PC-3 (cell line): ENCODE measurements at regions not wholly inside any gene's neighbourhood (a gene's known extent, or its start where the extent isn't known, plus 50 kb on each side); places are given as distances from the start of the nearest gene placed in this dataset.
A peak's percentile ranks its signal among the peaks of the same experiment; 100 is the strongest.

ENCODE experiments used
- ATAC-seq: fragments of 200-7000 bp; cut with Tn5 transposase; 2 replicates; pipeline ENCODE4 v1.9.1; 2020; ENCODE audit warnings: mild to moderate bottlenecking, moderate library complexity
- BruUV-seq: library from RNA; stranded (reverse); fragments of 400-500 nt; replicated peaks from 2 replicates; lab custom pipeline; 2021; lab: Mats Ljungman, UMichigan
- CTCF ChIA-PET: fragments of 300-600 bp; sonication (Branson Sonifier 250); formaldehyde crosslinking; loops from one replicate; lab custom pipeline; 2022; ENCODE audit warnings: antibody characterized with exemption; lab: Charles Lee
- POLR2A ChIA-PET: fragments of 300-600 bp; sonication (Branson Sonifier 250); formaldehyde crosslinking; loops from one replicate; lab custom pipeline; 2022; ENCODE audit warnings: antibody characterized with exemption; ENCODE audit not compliant: unreplicated experiment; lab: Charles Lee
- DNase-seq: peaks from one replicate; pipeline ENCODE4 v3.0.0-alpha.2; 2015
- H2AFZ ChIP-seq: fragments of 300-600 bp; sonication (generic); 2 replicates; pipeline ENCODE4 v1.6.0; 2016; ENCODE audit warnings: antibody characterized with exemption, low read length
- H3F3A ChIP-seq: fragments of 300-600 bp; sonication (generic); one replicate; pipeline ENCODE4 v1.6.0; 2017; ENCODE audit warnings: antibody characterized with exemption, low read length, control low read depth, mild to moderate bottlenecking; ENCODE audit not compliant: unreplicated experiment
- H3K27ac ChIP-seq: fragments of 300-600 bp; sonication (generic); 2 replicates; pipeline ENCODE4 v1.5.1; 2016; ENCODE audit warnings: mild to moderate bottlenecking, low read length
- H3K27me3 ChIP-seq: fragments of 300-600 bp; sonication (generic); 2 replicates; pipeline ENCODE4 v1.6.1; 2016; ENCODE audit warnings: low read length, mixed read lengths
- H3K36me3 ChIP-seq: fragments of 300-600 bp; sonication (generic); 2 replicates; pipeline ENCODE4 v1.6.1; 2016; ENCODE audit warnings: low read depth, mixed run types, low read length, mixed read lengths
- H3K4me1 ChIP-seq: fragments of 300-600 bp; sonication (generic); 2 replicates; pipeline ENCODE4 v1.5.1; 2016; ENCODE audit warnings: low read length; ENCODE audit not compliant: insufficient read depth
- H3K4me2 ChIP-seq: fragments of 300-600 bp; sonication (generic); 2 replicates; pipeline ENCODE4 v1.6.0; 2016; ENCODE audit warnings: low read length
- H3K4me3 ChIP-seq: fragments of 300-600 bp; sonication (generic); 2 replicates; pipeline ENCODE4 v1.5.1; 2016; ENCODE audit warnings: mild to moderate bottlenecking, low read length, mixed read lengths
- H3K79me2 ChIP-seq: fragments of 300-600 bp; sonication (generic); 2 replicates; pipeline ENCODE4 v1.6.1; 2017; ENCODE audit warnings: low read length, mixed read lengths
- H3K9ac ChIP-seq: fragments of 300-600 bp; sonication (generic); 2 replicates; pipeline ENCODE4 v1.6.0; 2016; ENCODE audit warnings: mild to moderate bottlenecking, low read length
- H3K9me2 ChIP-seq: fragments of 300-600 bp; sonication (generic); replicated peaks from 2 replicates; pipeline ENCODE4 v1.6.1; 2016; ENCODE audit warnings: mixed run types, low read length, mixed read lengths
- H3K9me3 ChIP-seq: fragments of 300-600 bp; sonication (generic); 2 replicates; pipeline ENCODE4 v1.6.1; 2016; ENCODE audit warnings: low read length, mixed read lengths
- H4K20me1 ChIP-seq: fragments of 300-600 bp; sonication (generic); 2 replicates; pipeline ENCODE4 v1.6.1; 2016; ENCODE audit warnings: low read length, mixed read lengths
- CTCF ChIP-seq: fragments of 300-600 bp; sonication (generic); conservative IDR thresholded peaks from 2 replicates; pipeline ENCODE4 v1.5.1; 2017; ENCODE audit warnings: antibody characterized with exemption, low read depth, mild to moderate bottlenecking, low read length
- EZH2 ChIP-seq: fragments of 300-600 bp; sonication (generic); IDR thresholded peaks from one replicate; pipeline ENCODE4 v1.6.1; 2017; ENCODE audit warnings: antibody characterized with exemption, mild to moderate bottlenecking, low read length; ENCODE audit not compliant: unreplicated experiment
- EZH2phosphoT487 ChIP-seq: fragments of 300-600 bp; sonication (generic); IDR thresholded peaks from 2 replicates; pipeline ENCODE4 v1.6.1; 2018; ENCODE audit warnings: mild to moderate bottlenecking, antibody characterized with exemption, low read length, borderline replicate concordance
- intact Hi-C: fragments of 100-400 bp; cut with micrococcal nuclease; formaldehyde crosslinking; loops from 2 replicates; pipeline ENCODE4 v1.9.0; 2023

- no peaks in the 10 kb centered on the region for H3K4me1 ChIP-seq
- H4K20me1 ChIP-seq: no peaks in the 10 kb centered on the region
- no TSS peak for BruUV-seq
- H3K9me2 ChIP-seq: no peaks in the 10 kb centered on the region
- TF ChIP-seq EZH2: no peak
- no peak for TF ChIP-seq CTCF
- no peak for TF ChIP-seq EZH2phosphoT487
- no peaks in the 10 kb centered on the region for H3F3A ChIP-seq
- no peak overlapping the region for H3K27ac ChIP-seq
- ChIA-PET CTCF (interaction anchor here (0.6 kb wide), 1 partner anchor 666 kb away, joined by 6 read pairs; the partner anchor contains the start of gene NR2F2), POLR2A (no interaction called here)
- DNase-seq (peak; percentile 2), ATAC-seq (no peak)
- H3K4me2 ChIP-seq: no peak overlapping the region
- H3K9ac ChIP-seq: no peak overlapping the region
- H3K36me3 ChIP-seq: no peaks in the 10 kb centered on the region
- H3K4me3 ChIP-seq: no peak overlapping the region
- intact Hi-C loops: no loop called here
- H3K79me2 ChIP-seq: no peaks in the 10 kb centered on the region
- H3K9me3 ChIP-seq: no peaks in the 10 kb centered on the region
- no peaks in the 10 kb centered on the region for H3K27me3 ChIP-seq
- no peak overlapping the region for H2AFZ ChIP-seq
These were observed 666.0 kb upstream of the NR2F2 start for GRCh38 chr15:95664450-95664849.

GRCh38 chr15:95669146-95669922, 661.2 kb upstream of the NR2F2 start:
- intact Hi-C loops: no loop called here
- Histone ChIP-seq H3K4me2 (no peak overlapping the region), H3F3A (no peaks in the 10 kb centered on the region), H2AFZ (no peak overlapping the region), H3K9ac (no peak overlapping the region), H3K36me3 (no peaks in the 10 kb centered on the region), H3K4me3 (no peak overlapping the region), H3K9me3 (no peaks in the 10 kb centered on the region), H3K9me2 (no peaks in the 10 kb centered on the region), H3K27me3 (no peaks in the 10 kb centered on the region), H3K27ac (no peak overlapping the region), H3K79me2 (no peaks in the 10 kb centered on the region), H3K4me1 (no peaks in the 10 kb centered on the region), H4K20me1 (no peaks in the 10 kb centered on the region)
- ATAC-seq (no peak), DNase-seq (no peak)
- TF ChIP-seq CTCF: no peak
- TF ChIP-seq EZH2: no peak
- TF ChIP-seq EZH2phosphoT487: no peak
- ChIA-PET CTCF (no interaction called here), POLR2A (no interaction called here)
- BruUV-seq: no TSS peak

- H3K4me2 ChIP-seq: no peak overlapping the region
- ATAC-seq (no peak), DNase-seq (no peak)
- H3K36me3 ChIP-seq: no peaks in the 10 kb centered on the region
- no peak overlapping the region for H3K9ac ChIP-seq
- no peak overlapping the region for H3K27ac ChIP-seq
- no peak overlapping the region for H3K4me3 ChIP-seq
- POLR2A ChIA-PET: no interaction called here
- no peaks in the 10 kb centered on the region for H3K79me2 ChIP-seq
- H4K20me1 ChIP-seq: no peaks in the 10 kb centered on the region
- no peaks in the 10 kb centered on the region for H3K9me2 ChIP-seq
- H2AFZ ChIP-seq: no peak overlapping the region
- H3K27me3 ChIP-seq: no peaks in the 10 kb centered on the region
- no TSS peak for BruUV-seq
- CTCF ChIA-PET: no interaction called here
- H3K9me3 ChIP-seq: no peaks in the 10 kb centered on the region
- no peaks in the 10 kb centered on the region for H3F3A ChIP-seq
- TF ChIP-seq EZH2 (no peak), CTCF (no peak), EZH2phosphoT487 (no peak)
- intact Hi-C loops: no loop called here
- H3K4me1 ChIP-seq: peaks cover 5% of the 10 kb centered on the region; the same call in 1 of the 2 replicates
These were observed 656.5 kb upstream of the NR2F2 start for GRCh38 chr15:95674031-95674430.
